ENCODE measurements at regions not wholly inside any gene's neighbourhood (a gene's known extent, or its start where the extent isn't known, plus 50 kb on each side); places are given as distances from the start of the nearest gene placed in this dataset.

DNA sequence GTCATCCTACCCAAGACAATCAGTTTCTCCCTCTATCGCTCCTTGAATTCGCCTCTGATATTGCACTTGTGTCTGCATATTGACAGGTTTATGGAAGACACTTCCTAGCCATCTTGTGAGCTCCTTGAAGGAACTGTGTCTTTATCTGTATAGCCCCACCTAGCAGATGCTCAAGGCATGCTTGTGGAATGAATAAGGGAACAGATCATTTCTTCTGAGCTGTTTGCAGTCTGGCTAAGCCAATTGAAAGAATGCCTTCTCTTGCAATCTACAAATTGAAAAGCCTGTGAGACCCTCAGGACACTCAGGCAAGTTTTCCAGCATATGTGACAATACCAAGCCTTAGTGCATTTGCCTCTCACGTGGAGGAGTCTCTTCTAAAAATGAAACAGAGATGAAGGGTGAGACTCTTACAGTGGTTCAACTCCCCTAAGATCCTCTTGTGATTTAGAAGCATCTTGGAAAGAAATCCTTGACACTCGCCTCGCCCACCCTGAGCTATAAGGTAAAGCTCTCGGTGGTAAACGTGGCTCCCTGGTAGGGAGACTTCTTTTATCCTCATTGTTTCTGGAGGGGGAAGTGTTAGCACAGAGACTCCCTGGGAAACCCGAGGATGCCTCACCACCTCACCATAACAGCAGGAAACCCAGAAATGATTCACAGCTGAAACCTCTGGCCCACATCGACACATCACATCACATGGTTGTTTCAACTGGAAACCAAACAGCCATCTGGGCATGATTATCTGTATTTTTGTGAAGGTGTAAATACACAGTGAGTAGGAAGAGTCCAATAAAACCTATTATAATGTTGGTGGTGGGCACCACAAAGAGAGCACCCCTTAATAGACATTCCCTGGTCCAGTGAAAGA, 112.3 kb upstream of the BCL2L14 start:
- no peaks in the 10 kb centered on the region for H3K36me3 Mint-ChIP-seq (ENCODE audit: low read depth)
- peaks cover 4% of the 10 kb centered on the region for H3K9me3 Mint-ChIP-seq
- TF ChIP-seq, protein P1, sequence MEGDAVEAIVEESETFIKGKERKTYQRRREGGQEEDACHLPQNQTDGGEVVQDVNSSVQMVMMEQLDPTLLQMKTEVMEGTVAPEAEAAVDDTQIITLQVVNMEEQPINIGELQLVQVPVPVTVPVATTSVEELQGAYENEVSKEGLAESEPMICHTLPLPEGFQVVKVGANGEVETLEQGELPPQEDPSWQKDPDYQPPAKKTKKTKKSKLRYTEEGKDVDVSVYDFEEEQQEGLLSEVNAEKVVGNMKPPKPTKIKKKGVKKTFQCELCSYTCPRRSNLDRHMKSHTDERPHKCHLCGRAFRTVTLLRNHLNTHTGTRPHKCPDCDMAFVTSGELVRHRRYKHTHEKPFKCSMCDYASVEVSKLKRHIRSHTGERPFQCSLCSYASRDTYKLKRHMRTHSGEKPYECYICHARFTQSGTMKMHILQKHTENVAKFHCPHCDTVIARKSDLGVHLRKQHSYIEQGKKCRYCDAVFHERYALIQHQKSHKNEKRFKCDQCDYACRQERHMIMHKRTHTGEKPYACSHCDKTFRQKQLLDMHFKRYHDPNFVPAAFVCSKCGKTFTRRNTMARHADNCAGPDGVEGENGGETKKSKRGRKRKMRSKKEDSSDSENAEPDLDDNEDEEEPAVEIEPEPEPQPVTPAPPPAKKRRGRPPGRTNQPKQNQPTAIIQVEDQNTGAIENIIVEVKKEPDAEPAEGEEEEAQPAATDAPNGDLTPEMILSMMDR (IDR thresholded peaks at IDR 0.05), result no peak
- peaks cover 19% of the 10 kb centered on the region for H3K4me1 Mint-ChIP-seq
- peaks cover 29% of the 10 kb centered on the region for H3K27me3 Mint-ChIP-seq (ENCODE audit: low read depth, poor library complexity)
- DNase-seq, result no peak
- no peak overlapping the region for H3K27ac Mint-ChIP-seq
- no peak overlapping the region for H3K4me3 Mint-ChIP-seq

DNA sequence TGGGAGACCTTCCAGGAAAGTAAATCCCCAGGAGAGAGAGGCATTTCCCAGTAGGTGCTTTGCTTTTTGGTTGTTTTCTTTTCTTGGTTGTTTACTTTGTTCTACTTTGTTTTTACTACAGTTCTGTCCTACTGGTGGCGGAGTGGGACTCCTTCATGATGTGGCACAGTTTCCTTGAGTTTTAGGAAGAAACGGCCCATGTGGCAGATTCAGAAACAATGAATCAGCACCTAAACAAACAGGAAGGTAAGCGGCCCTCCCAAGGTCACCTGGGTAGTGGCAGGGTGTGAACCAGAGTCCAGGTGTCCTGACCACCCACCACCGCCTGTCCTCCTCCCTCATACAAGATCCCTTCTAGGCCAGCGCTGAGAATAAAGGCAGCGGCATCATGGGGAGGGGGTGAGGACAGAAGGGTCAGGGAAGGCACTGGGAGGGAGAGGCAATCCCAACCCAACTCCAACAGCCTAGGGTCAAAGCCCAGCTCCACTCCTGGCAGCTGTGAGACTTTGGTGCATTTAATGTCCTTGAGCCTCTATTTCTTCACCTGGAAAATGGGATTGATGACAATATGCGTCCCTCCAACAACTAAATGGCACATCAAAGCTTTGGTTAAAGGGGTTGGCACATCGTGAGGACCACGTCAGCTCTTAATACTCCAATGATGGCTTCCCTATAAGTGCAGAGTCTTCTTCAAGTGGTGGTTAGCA, 111.5 kb upstream of the BCL2L14 start:
- peaks cover 19% of the 10 kb centered on the region for H3K4me1 Mint-ChIP-seq
- H3K9me3 Mint-ChIP-seq, result peaks cover 4% of the 10 kb centered on the region
- TF ChIP-seq, protein P1 (IDR thresholded peaks at IDR 0.05), result no peak
- H3K27me3 Mint-ChIP-seq (ENCODE audit: low read depth, poor library complexity), result peaks cover 29% of the 10 kb centered on the region
- no peak overlapping the region for H3K27ac Mint-ChIP-seq
- H3K4me3 Mint-ChIP-seq, result no peak overlapping the region
- no peak for DNase-seq
- no peaks in the 10 kb centered on the region for H3K36me3 Mint-ChIP-seq (ENCODE audit: low read depth)

DNA sequence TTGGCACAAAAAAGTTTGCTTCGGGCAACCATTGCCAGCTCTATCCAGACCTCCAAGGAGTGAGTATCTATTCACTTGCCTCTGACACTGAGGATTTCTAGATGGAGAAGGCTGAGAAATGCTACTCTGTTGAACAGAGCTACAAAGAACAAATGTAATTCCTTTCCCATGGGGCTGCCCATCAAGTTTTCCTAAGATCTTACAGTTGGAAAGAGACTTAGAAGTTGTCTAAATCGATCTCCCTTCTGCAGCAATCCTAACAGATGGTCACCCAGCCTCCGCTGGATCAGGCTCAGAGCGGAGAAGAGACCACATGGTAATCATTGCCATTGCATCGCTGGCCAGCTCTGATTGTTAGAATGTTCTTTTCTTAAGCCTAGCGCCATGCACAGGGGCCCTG, 110.1 kb upstream of the BCL2L14 start:
- Mint-ChIP-seq H3K27me3 (ENCODE audit: low read depth, poor library complexity) (peaks cover 18% of the 10 kb centered on the region), H3K27ac (no peak overlapping the region), H3K4me1 (peaks cover 15% of the 10 kb centered on the region), H3K9me3 (peaks cover 8% of the 10 kb centered on the region), H3K36me3 (ENCODE audit: low read depth) (no peaks in the 10 kb centered on the region), H3K4me3 (no peak overlapping the region)
- DNase-seq, result no peak
- TF ChIP-seq, protein P1 (IDR thresholded peaks at IDR 0.05), result no peak

DNA sequence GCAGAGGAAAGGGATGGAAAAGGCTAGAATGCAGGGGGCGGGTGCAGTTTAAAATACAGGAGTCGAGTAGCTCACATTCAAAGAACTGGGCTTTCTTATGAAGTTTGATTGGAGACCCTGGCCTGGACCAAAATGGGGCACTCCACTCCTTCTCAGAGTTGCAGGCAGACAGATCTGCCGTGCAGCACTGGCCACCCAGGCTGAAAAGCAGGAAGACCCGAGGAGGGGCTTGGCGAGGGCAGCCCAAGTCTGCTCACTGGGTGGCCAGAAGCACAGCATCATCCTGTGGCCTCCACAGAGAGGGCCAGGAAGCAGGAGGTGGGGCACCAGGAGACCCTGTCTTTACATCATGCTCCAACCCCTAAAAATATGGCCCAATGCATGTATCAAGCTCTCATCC, 109.1 kb upstream of the BCL2L14 start:
- Mint-ChIP-seq H3K27ac (no peak overlapping the region), H3K27me3 (ENCODE audit: low read depth, poor library complexity) (peaks cover 18% of the 10 kb centered on the region)
- TF ChIP-seq, protein P1 (IDR thresholded peaks at IDR 0.05), result no peak

DNA sequence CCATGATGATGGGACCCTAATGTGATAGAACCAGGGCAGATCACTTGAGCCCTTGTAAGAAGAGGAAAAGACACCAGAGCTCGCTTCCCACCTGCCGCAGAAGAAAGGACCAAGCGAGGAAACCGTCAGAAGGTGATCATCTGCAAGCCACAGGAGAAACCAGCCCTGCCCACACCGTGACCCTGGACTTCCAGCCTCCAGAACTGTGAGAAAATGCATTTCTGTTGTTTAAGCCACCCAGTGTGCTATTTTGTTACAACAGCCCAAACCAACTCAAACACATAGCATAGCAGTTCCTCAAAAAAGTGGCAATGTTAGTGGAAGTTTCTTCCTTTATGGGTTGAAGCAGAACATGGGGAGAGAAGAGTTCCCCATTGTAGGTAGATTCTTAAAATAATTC, 107.9 kb upstream of the BCL2L14 start:
- peaks cover 22% of the 10 kb centered on the region for H3K4me1 Mint-ChIP-seq
- peaks cover 20% of the 10 kb centered on the region for H3K27me3 Mint-ChIP-seq (ENCODE audit: low read depth, poor library complexity)
- TF ChIP-seq, protein P1 (IDR thresholded peaks at IDR 0.05), result no peak
- no peak overlapping the region for H3K27ac Mint-ChIP-seq
- no peak for DNase-seq
- no peaks in the 10 kb centered on the region for H3K36me3 Mint-ChIP-seq (ENCODE audit: low read depth)
- no peak overlapping the region for H3K4me3 Mint-ChIP-seq
- peaks cover 8% of the 10 kb centered on the region for H3K9me3 Mint-ChIP-seq

More for the DNA sequence above, 109.1 kb upstream of the BCL2L14 start:
- DNase-seq, result no peak
- Mint-ChIP-seq H3K9me3 (peaks cover 8% of the 10 kb centered on the region), H3K4me3 (no peak overlapping the region), H3K36me3 (ENCODE audit: low read depth) (no peaks in the 10 kb centered on the region), H3K4me1 (peaks cover 15% of the 10 kb centered on the region)

All from nephron progenitor cell (in vitro differentiated cells).